NCI-H2227 (cell line): ENCODE measurements at regions not wholly inside any gene's neighbourhood (a gene's known extent, or its start where the extent isn't known, plus 50 kb on each side); places are given as distances from the start of the nearest gene placed in this dataset.

Source experiments
- DNase-seq: peaks from one replicate; lab custom pipeline; 2025; ENCODE audit not compliant: unreplicated experiment; lab: John Stamatoyannopoulos, UW

GRCh38 chr1:40914927-40915569, 52.9 kb upstream of the CITED4 start:
- DNase-seq = no peak

- DNase-seq = no peak
Measured at GRCh38 chr1:40915581-40915980, 53.4 kb upstream of the CITED4 start.

- DNase-seq = no peak
Measured at GRCh38 chr1:40917995-40918711, 56.0 kb upstream of the CITED4 start.

DNA sequence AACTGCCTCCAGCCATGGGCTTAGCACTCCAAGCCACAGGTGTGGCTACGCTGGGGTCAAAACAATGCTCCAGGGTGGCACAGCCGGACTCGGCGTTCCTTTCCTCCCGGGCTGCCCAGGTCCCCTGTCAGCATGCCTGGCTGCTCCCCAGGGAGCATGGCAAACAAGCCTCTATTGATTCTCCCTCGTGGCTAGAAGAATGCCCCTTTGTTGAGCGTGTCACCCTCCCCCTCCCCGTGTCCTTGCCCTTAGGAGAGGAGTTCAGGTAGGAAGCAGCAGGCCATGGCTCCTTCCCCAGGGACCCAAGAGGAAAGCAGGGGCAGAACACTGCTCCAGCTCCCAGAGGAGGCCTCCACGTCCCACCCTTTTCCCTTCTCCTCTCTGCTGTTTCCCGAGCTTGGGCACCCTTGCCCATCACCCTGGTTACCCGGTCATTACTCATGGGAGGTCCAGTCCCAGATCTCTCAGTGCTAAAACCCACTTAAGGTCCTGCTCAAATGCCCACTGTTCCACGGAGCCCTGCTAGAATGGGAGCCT, 57.4 kb upstream of the CITED4 start:
- no peak for DNase-seq

- DNase-seq = no peak
Measured at GRCh38 chr1:40921522-40921921, 58.0 kb upstream of the CTPS1 start.

GRCh38 chr1:40921981-40922677, 57.4 kb upstream of the CTPS1 start:
- no peak for DNase-seq

- no peak for DNase-seq
Measured at GRCh38 chr1:40922969-40923368, 56.5 kb upstream of the CTPS1 start.

- DNase-seq = no peak
Measured at GRCh38 chr1:40923511-40924020, 55.9 kb upstream of the CTPS1 start.

DNA sequence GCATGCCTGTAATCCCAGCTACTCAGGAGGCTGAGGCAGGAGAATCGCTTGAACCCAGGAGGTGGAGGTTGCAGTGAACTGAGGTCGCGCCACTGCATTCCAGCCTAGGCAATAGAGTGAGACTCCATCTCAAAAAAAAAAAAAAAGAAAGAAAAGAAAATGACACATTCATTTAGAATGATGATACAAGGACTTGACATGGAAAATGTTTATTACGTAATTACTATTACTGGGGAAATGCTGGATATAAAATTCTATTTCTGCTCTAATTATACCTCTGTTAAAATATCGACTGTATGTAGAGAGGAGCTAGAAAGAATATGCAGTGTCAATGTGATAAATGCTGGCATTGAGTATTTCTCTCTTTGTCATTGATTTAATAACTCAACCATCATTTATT, 54.7 kb upstream of the CTPS1 start:
- DNase-seq = no peak

DNA sequence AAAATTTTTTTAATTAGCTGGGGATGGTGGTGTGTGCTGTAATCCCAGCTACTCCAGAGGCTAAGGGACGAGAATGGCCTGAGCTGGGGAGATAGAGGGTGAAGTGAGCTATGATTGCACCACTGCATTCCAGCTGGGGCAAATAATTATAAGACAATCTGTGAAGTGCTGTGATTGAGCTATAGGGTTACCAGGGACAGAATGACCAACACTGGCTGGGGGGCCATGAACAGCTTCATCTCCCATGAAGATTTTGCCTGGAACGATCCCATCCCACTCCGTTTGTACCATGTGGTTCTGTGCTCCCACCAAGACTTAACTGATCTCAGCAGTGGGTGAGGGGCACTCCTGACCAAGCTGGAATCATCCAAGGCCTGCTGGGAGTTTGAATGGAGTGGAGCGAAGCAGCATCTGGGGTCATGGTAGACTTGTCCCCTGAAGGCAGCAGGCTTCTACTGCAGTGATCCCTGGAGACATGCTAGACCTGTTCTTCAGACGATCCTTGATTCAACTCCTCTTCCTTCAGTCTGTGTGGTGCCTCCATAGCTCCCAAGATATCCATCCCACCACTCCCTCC, 53.6 kb upstream of the CTPS1 start:
- DNase-seq = peak; percentile 35

GRCh38 chr1:40926441-40926840, 53.1 kb upstream of the CTPS1 start:
- DNase-seq = peak; percentile 35

- no peak for DNase-seq
Measured at GRCh38 chr1:40927781-40928180, 51.7 kb upstream of the CTPS1 start.

DNA sequence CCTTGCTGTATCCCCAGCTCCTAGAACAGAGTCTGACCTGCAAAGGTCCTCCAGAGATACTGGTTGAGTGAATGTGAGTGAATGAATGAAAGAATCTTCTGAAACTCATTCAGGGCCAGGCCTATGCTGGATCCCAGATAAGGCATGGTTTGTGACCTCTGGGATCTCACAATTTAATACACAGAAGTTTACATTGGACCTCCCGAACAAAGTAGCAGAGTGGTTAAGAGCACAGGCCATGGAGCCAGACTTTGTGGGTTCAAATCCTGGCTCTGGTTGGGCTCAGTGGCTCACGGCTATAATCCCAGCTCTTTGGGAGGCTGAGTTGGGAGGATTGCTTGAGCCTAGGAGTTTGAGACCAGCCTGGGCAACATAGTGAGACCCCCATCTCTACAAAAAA, 50.8 kb upstream of the CTPS1 start:
- no peak for DNase-seq

- DNase-seq = no peak
Measured at GRCh38 chr1:40929155-40929554, 50.3 kb upstream of the CTPS1 start.
